DND-41 (cell line): ENCODE measurements at regions not wholly inside any gene's neighbourhood (a gene's known extent, or its start where the extent isn't known, plus 50 kb on each side); places are given as distances from the start of the nearest gene placed in this dataset.

Source experiments
- ATAC-seq: fragments of 200-7000 bp; cut with Tn5 transposase; 3 replicates; pipeline ENCODE4 v1.9.1; 2021; ENCODE audit warnings: low read depth; ENCODE audit not compliant: insufficient read depth
- DNase-seq: peaks from one replicate; pipeline ENCODE4 v3.0.0-alpha.2; 2020
- H2AFZ ChIP-seq: 2 replicates; pipeline ENCODE4 v1.6.0; 2012; ENCODE audit warnings: low read depth, low read length
- H3K27ac ChIP-seq: 2 replicates; pipeline ENCODE4 v1.5.1; 2012; ENCODE audit warnings: low read length, inconsistent platforms
- H3K27me3 ChIP-seq: fragments of 200-600 bp; sonication (generic); 2 replicates; pipeline ENCODE4 v1.6.0; 2012; ENCODE audit warnings: low read length, mild to moderate bottlenecking, inconsistent platforms; ENCODE audit not compliant: insufficient read depth, poor library complexity
- H3K36me3 ChIP-seq: 2 replicates; pipeline ENCODE4 v1.5.1; 2012; ENCODE audit warnings: low read length, inconsistent platforms; ENCODE audit not compliant: insufficient read depth
- H3K4me1 ChIP-seq: 2 replicates; pipeline ENCODE4 v1.5.1; 2012; ENCODE audit warnings: mild to moderate bottlenecking, low read length; ENCODE audit not compliant: insufficient read depth
- H3K4me2 ChIP-seq: 2 replicates; pipeline ENCODE4 v1.6.0; 2012; ENCODE audit warnings: mild to moderate bottlenecking, moderate library complexity, low read length, inconsistent platforms; ENCODE audit not compliant: insufficient read depth
- H3K4me3 ChIP-seq, 2 experiments: fragments of 200-600 bp in 1 of 2; shearing (Covaris generic) in 1 of 2; 2 replicates each; pipeline ENCODE4 v1.5.1; 2012 to 2016; ENCODE audit warnings: inconsistent platforms in 2 of 2, low read length in 2 of 2, mild to moderate bottlenecking in 2 of 2, low read depth in 1 of 2, moderate library complexity in 1 of 2
- H3K79me2 ChIP-seq: 2 replicates; pipeline ENCODE4 v1.6.0; 2012; ENCODE audit warnings: low read length, inconsistent platforms; ENCODE audit not compliant: insufficient read depth
- H3K9ac ChIP-seq: 2 replicates; pipeline ENCODE4 v1.6.0; 2012; ENCODE audit warnings: low read depth, mild to moderate bottlenecking, inconsistent platforms, low read length, moderate library complexity
- H3K9me3 ChIP-seq: 2 replicates; pipeline ENCODE4 v1.5.1; 2012; ENCODE audit warnings: low read length, moderate library complexity, mild to moderate bottlenecking, inconsistent platforms; ENCODE audit not compliant: insufficient read depth, severe bottlenecking
- H4K20me1 ChIP-seq: 2 replicates; pipeline ENCODE4 v1.6.0; 2012; ENCODE audit warnings: low read length; ENCODE audit not compliant: insufficient read depth
- EZH2 ChIP-seq: IDR thresholded peaks from 3 replicates; pipeline ENCODE4 v1.6.1; 2012; ENCODE audit warnings: borderline replicate concordance, low read depth, mild to moderate bottlenecking, moderate library complexity, low read length, inconsistent platforms; ENCODE audit not compliant: severe bottlenecking
- TF ChIP-seq, protein P1 (sequence below): IDR thresholded peaks from 2 replicates; pipeline ENCODE4 v1.5.1; 2012; ENCODE audit warnings: borderline replicate concordance, low read length, moderate library complexity, mild to moderate bottlenecking; ENCODE audit not compliant: poor library complexity, severe bottlenecking; ENCODE audit errors: extremely low read depth

DNA sequence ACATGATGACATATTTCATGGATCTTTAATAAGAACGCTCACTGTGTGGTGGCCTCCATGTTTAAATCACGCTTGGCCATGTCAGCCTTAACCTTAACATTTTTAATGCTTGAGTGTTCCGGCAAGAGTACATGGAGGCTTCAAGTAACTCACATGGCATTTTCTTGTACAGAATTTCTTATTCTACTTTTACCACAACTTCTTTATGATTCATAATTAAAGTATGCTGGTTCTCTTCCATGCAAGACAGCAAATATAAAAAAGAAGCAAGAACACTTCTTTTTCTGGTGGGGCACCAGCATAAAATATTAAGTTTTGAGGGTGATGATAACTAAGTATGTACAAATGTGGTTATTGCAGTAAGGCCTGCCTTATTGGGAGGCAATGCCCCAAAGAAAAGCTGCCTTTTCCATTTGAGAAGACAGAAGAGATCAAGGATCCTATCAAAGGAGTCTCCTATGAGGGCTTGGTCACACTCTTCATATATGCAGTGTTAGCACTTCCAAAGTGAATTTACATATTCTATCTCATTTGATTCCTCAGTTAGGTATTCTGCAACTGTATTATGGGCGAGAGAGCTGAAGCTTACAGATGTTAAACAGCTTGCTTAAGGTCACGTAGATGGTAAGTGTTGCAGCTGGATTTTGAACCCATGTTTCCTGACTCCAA is 382.7 kb upstream of the MEF2C start:
- Histone ChIP-seq H3K4me1 (no peaks in the 10 kb centered on the region), H3K9me3 (no peaks in the 10 kb centered on the region), H3K27ac (no peak overlapping the region), H4K20me1 (no peaks in the 10 kb centered on the region), H2AFZ (no peak overlapping the region), H3K27me3 (no peaks in the 10 kb centered on the region), H3K36me3 (no peaks in the 10 kb centered on the region), H3K4me3 (no peak overlapping the region), H3K4me2 (no peak overlapping the region), H3K79me2 (no peaks in the 10 kb centered on the region), H3K9ac (no peak overlapping the region)
- ATAC-seq = no peak
- TF ChIP-seq EZH2 = no peak
- TF ChIP-seq, protein P1, sequence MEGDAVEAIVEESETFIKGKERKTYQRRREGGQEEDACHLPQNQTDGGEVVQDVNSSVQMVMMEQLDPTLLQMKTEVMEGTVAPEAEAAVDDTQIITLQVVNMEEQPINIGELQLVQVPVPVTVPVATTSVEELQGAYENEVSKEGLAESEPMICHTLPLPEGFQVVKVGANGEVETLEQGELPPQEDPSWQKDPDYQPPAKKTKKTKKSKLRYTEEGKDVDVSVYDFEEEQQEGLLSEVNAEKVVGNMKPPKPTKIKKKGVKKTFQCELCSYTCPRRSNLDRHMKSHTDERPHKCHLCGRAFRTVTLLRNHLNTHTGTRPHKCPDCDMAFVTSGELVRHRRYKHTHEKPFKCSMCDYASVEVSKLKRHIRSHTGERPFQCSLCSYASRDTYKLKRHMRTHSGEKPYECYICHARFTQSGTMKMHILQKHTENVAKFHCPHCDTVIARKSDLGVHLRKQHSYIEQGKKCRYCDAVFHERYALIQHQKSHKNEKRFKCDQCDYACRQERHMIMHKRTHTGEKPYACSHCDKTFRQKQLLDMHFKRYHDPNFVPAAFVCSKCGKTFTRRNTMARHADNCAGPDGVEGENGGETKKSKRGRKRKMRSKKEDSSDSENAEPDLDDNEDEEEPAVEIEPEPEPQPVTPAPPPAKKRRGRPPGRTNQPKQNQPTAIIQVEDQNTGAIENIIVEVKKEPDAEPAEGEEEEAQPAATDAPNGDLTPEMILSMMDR = no peak
- DNase-seq = no peak

DNA sequence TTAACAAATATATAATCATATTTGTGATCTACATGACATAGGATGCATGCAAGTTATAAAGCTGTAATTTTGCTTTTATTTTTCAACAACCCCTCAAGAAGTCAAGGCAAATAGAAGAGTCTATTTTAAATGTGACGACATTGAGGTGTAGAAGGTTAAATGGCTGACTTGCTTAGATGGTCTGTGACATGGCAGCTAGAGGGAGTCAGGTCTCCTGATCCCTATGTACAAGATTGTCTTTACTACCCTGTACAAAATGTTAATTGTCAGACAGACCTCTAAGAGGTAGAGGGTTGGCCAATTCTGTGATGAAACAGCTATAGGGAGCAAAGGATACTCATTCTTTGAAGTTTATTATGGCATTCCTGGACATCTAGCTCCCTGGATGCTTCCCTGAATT is 380.9 kb upstream of the MEF2C start:
- H3K9ac ChIP-seq = no peak overlapping the region
- H2AFZ ChIP-seq = no peak overlapping the region
- H3K4me1 ChIP-seq = no peaks in the 10 kb centered on the region
- H3K79me2 ChIP-seq = no peaks in the 10 kb centered on the region
- no peak overlapping the region for H3K27ac ChIP-seq
- H3K36me3 ChIP-seq = no peaks in the 10 kb centered on the region
- DNase-seq (no peak), ATAC-seq (no peak)
- no peaks in the 10 kb centered on the region for H3K27me3 ChIP-seq
- H3K4me2 ChIP-seq = no peak overlapping the region
- TF ChIP-seq, protein P1 = no peak
- no peak for TF ChIP-seq EZH2
- H3K4me3 ChIP-seq = no peak overlapping the region
- no peaks in the 10 kb centered on the region for H3K9me3 ChIP-seq
- no peaks in the 10 kb centered on the region for H4K20me1 ChIP-seq

DNA sequence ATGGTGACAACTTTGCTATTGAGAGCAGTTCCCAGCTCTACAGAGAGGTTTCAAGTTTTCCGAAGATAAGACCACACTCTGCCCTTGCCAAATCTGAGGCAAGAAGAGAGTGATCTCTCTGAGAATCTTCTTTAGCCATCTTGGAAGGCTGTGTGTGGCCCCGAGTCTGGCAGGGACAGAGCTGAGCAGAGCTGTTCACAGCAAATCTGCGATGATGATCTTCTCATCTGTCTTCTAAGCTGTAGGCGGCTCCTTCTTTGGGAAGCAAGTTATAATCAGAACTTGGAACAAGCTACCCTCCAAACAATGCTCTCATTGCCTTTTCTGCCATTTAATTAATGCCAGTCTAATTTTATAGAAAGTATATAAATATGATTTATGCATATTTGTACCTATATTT is 379.0 kb upstream of the MEF2C start:
- no peaks in the 10 kb centered on the region for H3K36me3 ChIP-seq
- H4K20me1 ChIP-seq = no peaks in the 10 kb centered on the region
- no peak for TF ChIP-seq EZH2
- TF ChIP-seq, protein P1 = no peak
- no peak for ATAC-seq
- H3K4me1 ChIP-seq = no peaks in the 10 kb centered on the region
- H3K9me3 ChIP-seq = no peaks in the 10 kb centered on the region
- H3K79me2 ChIP-seq = no peaks in the 10 kb centered on the region
- H3K27ac ChIP-seq = no peak overlapping the region
- no peak overlapping the region for H3K9ac ChIP-seq
- no peaks in the 10 kb centered on the region for H3K27me3 ChIP-seq
- no peak overlapping the region for H2AFZ ChIP-seq
- no peak for DNase-seq
- H3K4me3 ChIP-seq = no peak overlapping the region
- no peak overlapping the region for H3K4me2 ChIP-seq
